ENCODE measurements at regions not wholly inside any gene's neighbourhood (a gene's known extent, or its start where the extent isn't known, plus 50 kb on each side); places are given as distances from the start of the nearest gene placed in this dataset.

GRCh38 chr1:47660622-47661021 lies 222.8 kb downstream of the FOXD2 start:
- Histone ChIP-seq H3K18ac (ENCODE audit: extremely low read depth, low read length) (no peak overlapping the region), H3K9ac (replicated peaks in 1 of 4; ENCODE audit: extremely low read depth in 1 of 4, low read depth in 3 of 4, low read length in 3 of 4) (no peak overlapping the region), H3K4me3 (ENCODE audit: extremely low read depth in 1 of 4, insufficient read depth in 2 of 4, low read depth in 3 of 4, low read length in 4 of 4) (no peak overlapping the region), H2BK120ac (replicated peaks; ENCODE audit: low read depth, low read length) (no peak overlapping the region), H3K4me2 (ENCODE audit: insufficient read depth in 1 of 2, low read depth in 2 of 2, low read length in 2 of 2) (no peak overlapping the region), H3K23me2 (ENCODE audit: low read depth, low read length) (no peaks in the 10 kb centered on the region), H4K20me1 (replicated peaks in 1 of 2; ENCODE audit: control insufficient read depth in 1 of 2, insufficient read depth in 2 of 2, low read length in 2 of 2) (no peaks in the 10 kb centered on the region), H3K4me1 (replicated peaks in 1 of 4; ENCODE audit: control insufficient read depth in 3 of 4, insufficient read depth in 4 of 4, low read length in 3 of 4) (no peaks in the 10 kb centered on the region), H2BK12ac (ENCODE audit: low read depth, low read length) (no peak overlapping the region), H2BK5ac (ENCODE audit: low read depth, low read length) (no peak overlapping the region), H3K14ac (ENCODE audit: insufficient read length) (no peak overlapping the region), H4K8ac (ENCODE audit: extremely low read depth, insufficient read depth, low read length) (no peak overlapping the region), H4K5ac (ENCODE audit: insufficient read length, low read depth, low read length) (no peak overlapping the region), H3K36me3 (ENCODE audit: control insufficient read depth in 2 of 4, insufficient read depth in 4 of 4, low read length in 3 of 4) (no peaks in the 10 kb centered on the region), H3K27me3 (replicated peaks in 1 of 4; ENCODE audit: control insufficient read depth in 3 of 4, extremely low read depth in 1 of 4, insufficient read depth in 3 of 4, low read length in 3 of 4) (peaks cover 4 to 17% (median 12%) of the 10 kb centered on the region in 4 experiments), H3K9me3 (ENCODE audit: insufficient read depth in 2 of 2, low read depth in 1 of 2, low read length in 1 of 2) (no peaks in the 10 kb centered on the region), H2BK20ac (ENCODE audit: low read length) (no peak overlapping the region), H2AK5ac (ENCODE audit: low read depth, low read length) (no peak overlapping the region), H3K56ac (replicated peaks; ENCODE audit: insufficient read length, low read depth, low read length) (no peak overlapping the region), H3K79me2 (ENCODE audit: control insufficient read depth in 1 of 2, insufficient read depth in 2 of 2, low read length in 2 of 2) (no peaks in the 10 kb centered on the region), H3K79me1 (ENCODE audit: low read depth, low read length) (no peaks in the 10 kb centered on the region), H2AFZ (ENCODE audit: low read length) (no peak overlapping the region), H3K4ac (replicated peaks; ENCODE audit: insufficient read length, low read depth, low read length) (no peak overlapping the region), H3K27ac (ENCODE audit: low read depth, low read length) (no peak overlapping the region), H4K91ac (replicated peaks; ENCODE audit: insufficient read length, low read length) (no peak overlapping the region), H3K23ac (ENCODE audit: insufficient read length) (no peak overlapping the region), H2BK15ac (ENCODE audit: low read length) (no peak overlapping the region)
- FAIRE-seq = no peak
- WGBS, 2 experiments (ENCODE audit: extremely low coverage in 1 of 2, insufficient coverage in 1 of 2, insufficient read length in 1 of 2, insufficient replicate concordance in 2 of 2, low coverage in 1 of 2, low lambda C conversion rate in 2 of 2, missing lambda C conversion rate in 1 of 2) = 71% methylated on average over 1 of the region's 1 CpG; no CpG with 5 or more reads in 1 of the 2 experiments
- TF ChIP-seq RXRA (IDR thresholded peaks at IDR 0.05; ENCODE audit: insufficient read depth, low read depth, low read length) (no peak), GABPA (IDR thresholded peaks at IDR 0.05; ENCODE audit: borderline replicate concordance, insufficient read depth, low read length) (no peak), GTF2F1 (IDR thresholded peaks at IDR 0.05; ENCODE audit: borderline replicate concordance, low read depth, low read length) (no peak), ATF3 (IDR thresholded peaks at IDR 0.05; ENCODE audit: insufficient read depth, low read depth, low read length) (no peak), KDM4A (IDR thresholded peaks at IDR 0.05; ENCODE audit: low read depth, low read length, severe bottlenecking) (no peak), RFX5 (IDR thresholded peaks at IDR 0.05; ENCODE audit: borderline replicate concordance, low read depth, low read length) (no peak), JUND (IDR thresholded peaks at IDR 0.05; ENCODE audit: low read length) (no peak), TAF7 (optimal IDR thresholded peaks at IDR 0.05; ENCODE audit: borderline replicate concordance, low read depth, low read length) (no peak), ZNF274 (IDR thresholded peaks at IDR 0.05; ENCODE audit: borderline replicate concordance, extremely low read depth, low read length) (no peak), CBX5 (IDR thresholded peaks at IDR 0.05; ENCODE audit: low read depth, low read length) (no peak), TEAD4 (IDR thresholded peaks at IDR 0.05; ENCODE audit: low read depth, low read length) (no peak), CEBPB (IDR thresholded peaks at IDR 0.05; ENCODE audit: low read depth, low read length) (no peak)
- ChIA-PET CTCF (ENCODE audit: partially characterized antibody) (interaction anchor here (0.8 kb wide), 1 partner anchor 224 kb away, joined by 4 read pairs; no protein-coding TSS in a partner anchor), POLR2A (ENCODE audit: partially characterized antibody) (no interaction called here)
- DNase-seq (ENCODE audit: low read depth in 1 of 2, low spot score in 2 of 2) = no peak

All from H1 (cell line).